ENCODE measurements at regions not wholly inside any gene's neighbourhood (a gene's known extent, or its start where the extent isn't known, plus 50 kb on each side); places are given as distances from the start of the nearest gene placed in this dataset.

- TF ChIP-seq, protein P1, sequence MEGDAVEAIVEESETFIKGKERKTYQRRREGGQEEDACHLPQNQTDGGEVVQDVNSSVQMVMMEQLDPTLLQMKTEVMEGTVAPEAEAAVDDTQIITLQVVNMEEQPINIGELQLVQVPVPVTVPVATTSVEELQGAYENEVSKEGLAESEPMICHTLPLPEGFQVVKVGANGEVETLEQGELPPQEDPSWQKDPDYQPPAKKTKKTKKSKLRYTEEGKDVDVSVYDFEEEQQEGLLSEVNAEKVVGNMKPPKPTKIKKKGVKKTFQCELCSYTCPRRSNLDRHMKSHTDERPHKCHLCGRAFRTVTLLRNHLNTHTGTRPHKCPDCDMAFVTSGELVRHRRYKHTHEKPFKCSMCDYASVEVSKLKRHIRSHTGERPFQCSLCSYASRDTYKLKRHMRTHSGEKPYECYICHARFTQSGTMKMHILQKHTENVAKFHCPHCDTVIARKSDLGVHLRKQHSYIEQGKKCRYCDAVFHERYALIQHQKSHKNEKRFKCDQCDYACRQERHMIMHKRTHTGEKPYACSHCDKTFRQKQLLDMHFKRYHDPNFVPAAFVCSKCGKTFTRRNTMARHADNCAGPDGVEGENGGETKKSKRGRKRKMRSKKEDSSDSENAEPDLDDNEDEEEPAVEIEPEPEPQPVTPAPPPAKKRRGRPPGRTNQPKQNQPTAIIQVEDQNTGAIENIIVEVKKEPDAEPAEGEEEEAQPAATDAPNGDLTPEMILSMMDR (conservative IDR thresholded peaks at IDR 0.05; ENCODE audit: low read depth, low read length), result no peak
- TF ChIP-seq EZH2phosphoT487 (IDR thresholded peaks at IDR 0.05; ENCODE audit: borderline replicate concordance, low read length), result no peak
- TF ChIP-seq EZH2 (IDR thresholded peaks at IDR 0.05; ENCODE audit: low read length, unreplicated experiment), result no peak
- no peak overlapping the region for H3K27ac ChIP-seq (ENCODE audit: low read length)
- H3K9me3 ChIP-seq (ENCODE audit: low read length), result no peaks in the 10 kb centered on the region
- H3K4me1 ChIP-seq (ENCODE audit: insufficient read depth, low read length), result no peaks in the 10 kb centered on the region
- no peak overlapping the region for H3K4me3 ChIP-seq (ENCODE audit: low read length)
- no peak for DNase-seq
- H3K9me2 ChIP-seq (replicated peaks; ENCODE audit: low read length), result no peaks in the 10 kb centered on the region
- no peaks in the 10 kb centered on the region for H3K79me2 ChIP-seq (ENCODE audit: low read length)
- no peaks in the 10 kb centered on the region for H3F3A ChIP-seq (ENCODE audit: low read length, unreplicated experiment)
- no peaks in the 10 kb centered on the region for H3K36me3 ChIP-seq (ENCODE audit: low read depth, low read length)
- H2AFZ ChIP-seq (ENCODE audit: low read length), result no peak overlapping the region
- no peak overlapping the region for H3K4me2 ChIP-seq (ENCODE audit: low read length)
- no peaks in the 10 kb centered on the region for H4K20me1 ChIP-seq (ENCODE audit: low read length)
- ATAC-seq, result no peak
- BruUV-seq (replicated peaks), result no TSS peak
- ChIA-PET CTCF (no interaction called here), POLR2A (ENCODE audit: unreplicated experiment) (no interaction called here)
- no peaks in the 10 kb centered on the region; the same call in 1 of the 2 replicates for H3K27me3 ChIP-seq (ENCODE audit: low read length)
- intact Hi-C loops (cut with micrococcal nuclease), result no loop called here
- no peak overlapping the region for H3K9ac ChIP-seq (ENCODE audit: low read length)
Measured at GRCh38 chr6:91045161-91045560, 458.3 kb upstream of the MAP3K7 start.

- intact Hi-C loops (cut with micrococcal nuclease), result no loop called here
- Histone ChIP-seq H3K9ac (ENCODE audit: low read length) (no peak overlapping the region), H3F3A (ENCODE audit: low read length, unreplicated experiment) (no peaks in the 10 kb centered on the region), H3K9me3 (ENCODE audit: low read length) (no peaks in the 10 kb centered on the region), H3K9me2 (replicated peaks; ENCODE audit: low read length) (no peaks in the 10 kb centered on the region), H3K4me3 (ENCODE audit: low read length) (no peak overlapping the region), H4K20me1 (ENCODE audit: low read length) (no peaks in the 10 kb centered on the region), H3K27ac (ENCODE audit: low read length) (no peak overlapping the region), H3K27me3 (ENCODE audit: low read length) (peaks cover 9% of the 10 kb centered on the region), H3K79me2 (ENCODE audit: low read length) (no peaks in the 10 kb centered on the region), H3K36me3 (ENCODE audit: low read depth, low read length) (no peaks in the 10 kb centered on the region), H3K4me2 (ENCODE audit: low read length) (no peak overlapping the region), H2AFZ (ENCODE audit: low read length) (no peak overlapping the region), H3K4me1 (ENCODE audit: insufficient read depth, low read length) (no peaks in the 10 kb centered on the region)
- CTCF ChIA-PET, result no interaction called here
- DNase-seq (no peak), ATAC-seq (no peak)
- no peak for TF ChIP-seq EZH2phosphoT487 (IDR thresholded peaks at IDR 0.05; ENCODE audit: borderline replicate concordance, low read length)
- TF ChIP-seq, protein P1 (conservative IDR thresholded peaks at IDR 0.05; ENCODE audit: low read depth, low read length), result no peak
- no peak for TF ChIP-seq EZH2 (IDR thresholded peaks at IDR 0.05; ENCODE audit: low read length, unreplicated experiment)
- POLR2A ChIA-PET (ENCODE audit: unreplicated experiment), result no interaction called here
- no TSS peak for BruUV-seq (replicated peaks)
Measured at GRCh38 chr6:91043751-91044150, 456.9 kb upstream of the MAP3K7 start.

- no peaks in the 10 kb centered on the region for H3K9me2 ChIP-seq (replicated peaks; ENCODE audit: low read length)
- intact Hi-C loops (cut with micrococcal nuclease), result no loop called here
Measured at GRCh38 chr6:91042656-91043055, 455.8 kb upstream of the MAP3K7 start.

More at GRCh38 chr6:91042656-91043055, 455.8 kb upstream of the MAP3K7 start:
- Histone ChIP-seq H3K9ac (ENCODE audit: low read length) (no peak overlapping the region), H3K4me3 (ENCODE audit: low read length) (no peak overlapping the region), H3K36me3 (ENCODE audit: low read depth, low read length) (no peaks in the 10 kb centered on the region), H3F3A (ENCODE audit: low read length, unreplicated experiment) (no peaks in the 10 kb centered on the region), H3K4me1 (ENCODE audit: insufficient read depth, low read length) (no peaks in the 10 kb centered on the region), H4K20me1 (ENCODE audit: low read length) (no peaks in the 10 kb centered on the region), H3K4me2 (ENCODE audit: low read length) (no peak overlapping the region), H3K27ac (ENCODE audit: low read length) (no peak overlapping the region), H2AFZ (ENCODE audit: low read length) (no peak overlapping the region), H3K27me3 (ENCODE audit: low read length) (peaks cover 12% of the 10 kb centered on the region), H3K9me3 (ENCODE audit: low read length) (no peaks in the 10 kb centered on the region), H3K79me2 (ENCODE audit: low read length) (no peaks in the 10 kb centered on the region)
- ChIA-PET POLR2A (ENCODE audit: unreplicated experiment) (no interaction called here), CTCF (no interaction called here)
- ATAC-seq, result no peak
- BruUV-seq (replicated peaks), result no TSS peak
- TF ChIP-seq EZH2 (IDR thresholded peaks at IDR 0.05; ENCODE audit: low read length, unreplicated experiment) (no peak), EZH2phosphoT487 (IDR thresholded peaks at IDR 0.05; ENCODE audit: borderline replicate concordance, low read length) (no peak)
- TF ChIP-seq, protein P1 (conservative IDR thresholded peaks at IDR 0.05; ENCODE audit: low read depth, low read length), result no peak
- no peak for DNase-seq

All from PC-3 (cell line).